ENCODE measurements at regions not wholly inside any gene's neighbourhood (a gene's known extent, or its start where the extent isn't known, plus 50 kb on each side); places are given as distances from the start of the nearest gene placed in this dataset.
A peak's percentile ranks its signal among the peaks of the same experiment; 100 is the strongest.

DNA sequence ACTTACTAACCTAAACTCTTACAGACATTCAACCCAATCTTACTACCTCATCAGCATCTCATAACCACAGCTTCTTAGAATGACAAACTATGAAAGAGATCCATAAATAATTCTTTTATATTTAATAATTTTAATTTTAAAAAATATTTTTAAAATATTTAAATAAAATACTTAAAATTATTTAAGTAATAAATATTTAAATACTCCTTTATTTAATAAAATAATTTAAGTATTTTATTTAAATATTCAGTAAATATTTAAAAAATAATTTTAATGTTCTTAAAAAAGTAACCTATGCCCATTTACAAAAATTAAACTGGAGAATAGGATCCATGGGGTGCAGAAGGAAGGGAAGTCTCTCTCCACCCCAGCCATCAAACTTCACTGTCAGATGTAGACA lies 627.3 kb upstream of the MGMT start:
- intact Hi-C loops (cut with DNase I; ENCODE audit: low total_unique reads) = no loop called here
- no peak overlapping the region for H3K4me3 ChIP-seq
- no peaks in the 10 kb centered on the region for H3K4me1 ChIP-seq
- DNase-seq = no peak
- TF ChIP-seq POLR2A (IDR thresholded peaks at IDR 0.05) = no peak
- no peak for TF ChIP-seq CTCF (IDR thresholded peaks at IDR 0.05)
- no peaks in the 10 kb centered on the region for H3K27me3 ChIP-seq
- no peaks in the 10 kb centered on the region for H3K9me3 ChIP-seq
- H3K27ac ChIP-seq = no peak overlapping the region
- no peaks in the 10 kb centered on the region for H3K36me3 ChIP-seq

- no peak overlapping the region for H3K4me3 ChIP-seq
- no peaks in the 10 kb centered on the region for H3K9me3 ChIP-seq
- H3K27me3 ChIP-seq = no peaks in the 10 kb centered on the region
- TF ChIP-seq POLR2A (IDR thresholded peaks at IDR 0.05) (no peak), CTCF (IDR thresholded peaks at IDR 0.05) (no peak)
- H3K27ac ChIP-seq = no peak overlapping the region
- no peaks in the 10 kb centered on the region for H3K4me1 ChIP-seq
- intact Hi-C loops (cut with DNase I; ENCODE audit: low total_unique reads) = no loop called here
- H3K36me3 ChIP-seq = no peaks in the 10 kb centered on the region
- DNase-seq = no peak
Observed at GRCh38 chr10:128843972-128844371, 623.1 kb upstream of the MGMT start.

DNA sequence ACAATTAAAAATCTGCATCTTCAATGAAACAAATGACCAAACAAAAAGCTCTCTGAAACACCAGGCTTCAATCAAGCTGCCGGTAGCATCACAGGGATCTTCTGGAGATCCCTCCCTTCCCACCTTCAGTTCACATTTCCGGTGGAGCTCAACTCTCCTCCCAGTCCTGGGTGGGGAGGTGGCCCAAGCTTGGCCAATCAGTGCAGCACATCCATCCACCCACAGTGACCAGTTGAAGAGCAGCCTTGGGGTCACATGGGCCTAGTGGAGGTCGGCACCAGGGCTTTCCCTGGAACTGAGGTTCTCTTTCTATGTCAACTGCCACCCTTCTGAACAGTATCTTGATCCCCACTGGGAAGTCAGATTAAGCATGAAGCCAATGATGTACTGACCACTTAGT lies 620.1 kb upstream of the MGMT start:
- intact Hi-C loops (cut with DNase I; ENCODE audit: low total_unique reads) = no loop called here
- no peaks in the 10 kb centered on the region for H3K27me3 ChIP-seq
- no peak overlapping the region for H3K4me3 ChIP-seq
- H3K4me1 ChIP-seq = no peaks in the 10 kb centered on the region
- H3K27ac ChIP-seq = no peak overlapping the region
- H3K36me3 ChIP-seq = no peaks in the 10 kb centered on the region
- DNase-seq = no peak
- TF ChIP-seq POLR2A (IDR thresholded peaks at IDR 0.05) (no peak), CTCF (IDR thresholded peaks at IDR 0.05) (no peak)
- H3K9me3 ChIP-seq = no peaks in the 10 kb centered on the region

- no peak overlapping the region for H3K27ac ChIP-seq
- no peak for DNase-seq
- H3K27me3 ChIP-seq = no peaks in the 10 kb centered on the region
- H3K4me3 ChIP-seq = no peak overlapping the region
- no peaks in the 10 kb centered on the region for H3K9me3 ChIP-seq
- no peaks in the 10 kb centered on the region for H3K36me3 ChIP-seq
- intact Hi-C loops (cut with DNase I; ENCODE audit: low total_unique reads) = no loop called here
- TF ChIP-seq POLR2A (IDR thresholded peaks at IDR 0.05) (no peak), CTCF (IDR thresholded peaks at IDR 0.05) (no peak)
- no peaks in the 10 kb centered on the region for H3K4me1 ChIP-seq
Observed at GRCh38 chr10:128848810-128849209, 618.2 kb upstream of the MGMT start.

DNA sequence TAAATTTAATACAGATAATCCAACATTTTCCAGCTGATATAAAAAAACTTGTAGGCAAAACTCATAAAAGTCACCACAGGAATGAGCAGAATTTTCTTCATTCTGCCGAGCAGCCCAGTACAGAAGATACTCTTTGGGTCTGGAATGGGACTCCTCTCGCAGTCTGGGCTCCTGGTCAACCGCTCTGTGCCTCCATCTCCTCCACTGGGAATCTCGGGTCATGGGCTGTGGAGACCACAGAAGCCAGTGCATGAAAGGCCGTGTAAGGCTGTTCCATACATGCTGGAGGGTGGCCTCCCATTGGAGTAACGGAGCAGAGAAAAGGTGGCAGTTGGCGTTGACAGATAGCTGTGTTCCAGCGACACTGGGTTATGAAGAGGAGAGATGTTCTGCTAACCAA lies 616.4 kb upstream of the MGMT start:
- Histone ChIP-seq H3K9me3 (no peaks in the 10 kb centered on the region), H3K27me3 (no peaks in the 10 kb centered on the region), H3K36me3 (no peaks in the 10 kb centered on the region), H3K4me1 (no peaks in the 10 kb centered on the region), H3K4me3 (no peak overlapping the region), H3K27ac (no peak overlapping the region)
- no peak for DNase-seq
- no peak for TF ChIP-seq POLR2A (IDR thresholded peaks at IDR 0.05)
- intact Hi-C loops (cut with DNase I; ENCODE audit: low total_unique reads) = no loop called here

DNA sequence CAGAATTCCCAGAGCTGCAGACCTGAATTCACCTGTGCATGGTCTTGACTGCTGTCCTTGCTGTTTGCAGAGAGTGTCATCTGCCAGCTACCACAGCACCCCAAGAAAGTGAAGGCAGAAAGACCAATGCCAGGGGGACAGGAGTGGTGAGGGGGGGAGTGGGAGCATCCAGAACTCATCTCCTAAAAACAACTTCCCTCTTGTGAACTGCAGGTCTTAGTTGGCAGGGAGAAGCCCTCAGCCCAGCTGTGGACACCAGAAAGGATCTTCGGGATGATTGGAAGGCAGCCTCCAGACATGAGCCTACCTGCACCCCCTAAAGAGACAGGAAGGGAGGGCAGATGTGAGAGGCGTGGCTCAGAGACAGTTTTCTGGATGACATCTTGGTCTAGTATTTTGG lies 615.8 kb upstream of the MGMT start:
- H3K4me1 ChIP-seq = no peaks in the 10 kb centered on the region
- H3K27me3 ChIP-seq = no peaks in the 10 kb centered on the region
- DNase-seq = no peak
- H3K36me3 ChIP-seq = no peaks in the 10 kb centered on the region
- no peaks in the 10 kb centered on the region for H3K9me3 ChIP-seq
- TF ChIP-seq CTCF (IDR thresholded peaks at IDR 0.05) = no peak
- no peak for TF ChIP-seq POLR2A (IDR thresholded peaks at IDR 0.05)
- peak overlapping the region in 1 of 2 donors; percentile 69 for H3K27ac ChIP-seq
- intact Hi-C loops (cut with DNase I; ENCODE audit: low total_unique reads) = no loop called here
- no peak overlapping the region for H3K4me3 ChIP-seq

Data from uterus (tissue), 3 donors.